ENCODE measurements at regions not wholly inside any gene's neighbourhood (a gene's known extent, or its start where the extent isn't known, plus 50 kb on each side); places are given as distances from the start of the nearest gene placed in this dataset.
"Not testable (repeated sequence)": the region's sequence is repeated elsewhere in the genome, so short reads cannot be mapped to it uniquely, and the experiment has no call there.

DNA sequence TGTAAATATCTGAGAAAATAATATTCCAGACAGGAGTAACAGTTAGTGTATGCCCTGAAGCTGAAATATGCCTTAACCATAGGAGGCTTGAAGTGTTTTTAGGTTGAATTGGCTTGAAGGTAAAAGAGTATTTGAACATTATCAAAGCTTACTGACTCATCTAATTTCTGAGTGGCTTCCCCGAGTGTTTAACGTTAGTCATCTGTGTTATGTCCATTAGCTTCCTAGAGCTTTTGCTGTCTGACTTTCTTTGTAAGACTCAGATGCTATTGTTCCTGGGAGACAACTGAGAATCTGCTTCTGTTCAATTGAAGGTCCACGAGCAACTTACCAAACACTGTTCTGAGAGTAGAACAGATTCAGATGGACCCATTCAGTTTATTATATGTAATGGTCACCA, 656.8 kb upstream of the NECTIN3 start:
- no peak for DNase-seq

GRCh38 chr3:110419096-110419495, 652.5 kb upstream of the NECTIN3 start:
- DNase-seq, result no peak

GRCh38 chr3:110419601-110420000, 652.0 kb upstream of the NECTIN3 start:
- DNase-seq, result no peak

- no peak for DNase-seq
Measured at GRCh38 chr3:110420158-110420641, 651.4 kb upstream of the NECTIN3 start.

- no peak for DNase-seq
Measured at GRCh38 chr3:110423276-110423675, 648.3 kb upstream of the NECTIN3 start.

DNA sequence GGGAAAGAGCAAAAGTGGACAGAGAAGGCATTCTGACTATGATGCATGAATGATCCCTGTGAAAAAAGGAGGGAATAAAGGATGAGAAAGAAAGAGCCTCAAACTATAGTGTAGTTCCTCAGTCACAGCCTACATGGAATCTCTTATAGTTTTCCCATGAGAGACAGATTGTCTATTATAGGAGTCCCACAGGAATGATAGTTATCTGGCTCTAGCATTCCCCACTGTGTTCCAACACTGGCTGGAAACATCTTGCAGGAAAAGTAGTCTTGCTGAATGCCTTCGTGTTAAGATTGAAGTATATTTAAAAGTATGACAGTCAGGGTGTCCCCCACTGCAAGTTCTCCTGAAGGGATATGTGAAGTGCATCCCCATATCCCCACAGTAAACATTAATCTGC, 641.5 kb upstream of the NECTIN3 start:
- no peak for DNase-seq

GRCh38 chr3:110436209-110436608, 635.4 kb upstream of the NECTIN3 start:
- no peak for DNase-seq

DNA sequence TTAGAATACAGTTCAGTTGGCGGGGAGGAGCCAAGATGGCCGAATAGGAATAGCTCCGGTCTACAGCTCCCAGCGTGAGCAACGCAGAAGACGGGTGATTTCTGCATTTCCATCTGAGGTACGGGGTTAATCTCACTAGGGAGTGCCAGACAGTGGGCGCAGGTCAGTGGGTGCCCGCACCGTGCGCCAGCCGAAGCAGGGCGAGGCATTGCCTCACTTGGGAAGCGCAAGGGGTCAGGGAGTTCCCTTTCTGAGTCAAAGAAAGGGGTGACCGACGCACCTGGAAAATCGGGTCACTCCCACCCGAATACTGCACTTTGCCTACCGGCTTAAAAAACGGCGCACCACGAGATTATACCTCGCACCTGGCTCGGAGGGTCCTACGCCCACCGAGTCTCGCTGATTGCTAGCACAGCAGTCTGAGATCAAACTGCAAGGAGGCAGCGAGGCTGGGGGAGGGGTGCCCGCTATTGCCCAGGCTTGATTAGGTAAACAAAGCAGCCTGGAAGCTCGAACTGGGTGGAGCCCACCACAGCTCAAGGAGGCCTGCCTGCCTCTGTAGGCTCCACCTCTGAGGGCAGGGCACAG, 631.5 kb upstream of the NECTIN3 start:
- not testable (repeated sequence) for DNase-seq

- no peak for DNase-seq
Measured at GRCh38 chr3:110454066-110454465, 617.5 kb upstream of the NECTIN3 start.

GRCh38 chr3:110456001-110456400, 615.6 kb upstream of the NECTIN3 start:
- DNase-seq, result no peak

DNA sequence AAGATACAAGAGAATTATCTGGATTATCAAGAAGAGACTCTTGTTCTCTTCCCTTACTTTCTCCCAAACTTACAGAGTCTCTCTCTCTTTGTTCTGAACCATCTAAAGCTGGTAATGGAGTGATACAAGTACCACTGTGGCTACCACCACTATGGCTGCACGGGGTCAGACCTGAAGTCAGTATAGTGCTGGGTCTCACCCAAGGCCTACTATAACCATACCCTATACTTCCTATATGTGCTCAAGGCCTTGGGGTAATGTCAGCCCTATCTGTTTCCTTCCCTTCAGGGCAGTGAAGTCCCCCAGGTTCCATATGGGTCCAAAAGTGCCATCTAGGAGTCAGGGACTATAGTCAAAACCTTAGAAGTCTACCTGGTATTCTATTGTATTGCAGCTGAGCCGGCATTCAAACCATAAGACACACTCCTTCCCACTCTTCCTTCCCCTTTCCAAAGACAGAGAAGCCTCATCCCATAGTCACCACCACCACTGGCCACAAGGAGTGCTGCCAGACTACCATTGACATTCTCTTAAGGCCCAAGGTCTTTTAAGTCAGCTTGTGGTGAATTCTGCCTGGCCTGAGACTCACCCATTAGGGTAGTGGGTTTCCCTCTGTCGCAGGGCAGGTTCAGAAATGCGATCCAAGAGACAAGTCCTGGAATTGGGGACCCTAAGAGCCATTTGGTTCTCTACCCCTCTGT, 615.0 kb upstream of the NECTIN3 start:
- DNase-seq, result no peak

DNA sequence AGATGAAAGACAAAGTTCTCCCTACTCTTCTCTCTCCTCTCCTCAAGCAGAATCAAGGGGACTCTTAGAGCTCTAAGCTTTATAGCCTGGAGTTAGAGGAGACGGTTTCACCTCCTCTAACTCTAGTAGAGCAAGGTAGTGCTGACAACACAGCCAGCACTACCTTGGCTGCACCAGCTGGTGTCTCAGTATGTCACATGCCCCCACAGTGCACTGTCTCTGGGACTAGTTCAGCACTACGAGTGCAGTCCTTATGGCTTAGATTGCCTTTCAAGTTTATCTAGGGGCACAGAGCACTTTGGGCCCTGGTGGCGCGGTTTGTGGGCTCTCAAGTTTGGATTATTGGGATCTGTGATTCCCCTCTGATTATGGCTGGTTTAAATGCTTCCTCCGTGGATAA, 614.1 kb upstream of the NECTIN3 start:
- no peak for DNase-seq

DNA sequence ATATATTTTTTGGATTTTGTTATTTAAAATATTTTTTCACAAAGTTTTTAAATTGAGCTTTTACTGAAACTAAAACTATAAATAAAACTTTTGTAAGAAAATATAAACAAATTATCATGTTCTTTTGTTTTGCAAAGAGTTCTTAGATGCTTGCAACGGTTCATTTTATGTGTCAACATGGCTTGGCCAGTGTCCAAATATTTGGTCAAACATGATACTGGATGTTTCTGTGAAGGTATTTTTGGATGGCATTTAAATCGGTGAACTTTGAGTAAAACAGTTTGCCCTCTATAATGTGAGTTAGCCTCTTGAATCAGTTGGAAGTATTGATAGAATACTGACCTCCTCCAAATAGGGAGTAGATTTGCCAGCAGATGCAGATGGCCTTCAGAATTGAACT, 612.6 kb upstream of the NECTIN3 start:
- no peak for DNase-seq

DNA sequence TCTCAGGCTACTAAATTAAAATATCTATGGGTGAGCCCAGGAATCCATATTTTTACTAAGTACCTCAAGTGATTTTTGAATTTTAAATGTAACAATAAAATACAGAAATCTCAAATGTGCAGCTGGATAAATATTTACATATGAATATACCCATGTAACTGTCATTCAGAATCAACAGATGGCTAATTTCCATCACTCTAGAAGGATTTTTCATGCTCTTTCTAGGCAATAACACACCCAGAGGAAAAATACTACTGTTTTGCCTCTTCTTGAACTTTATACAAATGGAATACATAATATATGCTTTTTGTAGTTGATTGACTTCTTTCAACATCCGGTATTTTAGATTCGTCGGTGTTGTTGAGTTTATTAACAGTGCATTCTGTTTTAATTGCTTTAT, 601.3 kb upstream of the NECTIN3 start:
- DNase-seq, result no peak

DNA sequence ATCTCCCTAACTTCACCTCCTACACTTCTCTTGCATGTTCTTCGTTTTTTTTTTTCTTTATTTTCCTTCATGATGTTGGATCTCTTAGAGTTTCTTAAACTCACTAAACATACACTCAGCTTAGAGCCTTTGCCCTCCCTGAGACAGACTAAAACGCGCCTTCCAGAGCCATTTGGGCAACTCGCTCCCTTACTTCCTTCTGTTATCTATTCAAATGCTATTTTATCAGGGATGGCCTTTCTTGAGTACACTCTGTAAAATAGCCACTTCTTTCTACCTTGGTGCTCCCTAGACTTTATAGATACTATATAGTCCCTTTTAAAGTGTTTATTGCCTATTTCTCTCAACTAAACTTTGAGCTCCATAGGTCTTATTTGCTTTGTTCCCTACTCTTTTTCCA, 598.2 kb upstream of the NECTIN3 start:
- DNase-seq, result no peak

GRCh38 chr3:110474397-110474796, 597.2 kb upstream of the NECTIN3 start:
- no peak for DNase-seq

- DNase-seq, result no peak
Measured at GRCh38 chr3:110478377-110479054, 593.1 kb upstream of the NECTIN3 start.

- no peak for DNase-seq
Measured at GRCh38 chr3:110479731-110480130, 591.9 kb upstream of the NECTIN3 start.

- DNase-seq, result no peak
Measured at GRCh38 chr3:110485389-110485788, 586.2 kb upstream of the NECTIN3 start.

DNA sequence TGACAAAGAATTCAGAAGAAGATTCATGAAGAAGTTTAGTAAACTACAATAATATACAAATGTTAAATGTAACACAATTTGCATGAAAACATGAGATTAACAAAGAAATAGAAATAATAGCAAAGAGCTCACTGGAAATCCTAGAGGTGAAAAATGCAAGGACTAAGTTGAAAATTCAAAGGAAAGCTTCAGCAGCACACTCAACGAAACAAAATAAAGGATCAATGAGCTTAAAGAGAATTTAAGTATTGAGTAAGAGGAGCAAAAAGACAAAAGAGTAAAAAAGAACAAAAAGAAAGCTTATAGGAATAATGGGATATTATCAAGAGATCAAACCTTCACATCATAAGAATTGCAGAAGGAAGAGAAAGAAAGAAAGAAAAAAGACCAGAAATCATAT, 583.8 kb upstream of the NECTIN3 start:
- no peak for DNase-seq

DNA sequence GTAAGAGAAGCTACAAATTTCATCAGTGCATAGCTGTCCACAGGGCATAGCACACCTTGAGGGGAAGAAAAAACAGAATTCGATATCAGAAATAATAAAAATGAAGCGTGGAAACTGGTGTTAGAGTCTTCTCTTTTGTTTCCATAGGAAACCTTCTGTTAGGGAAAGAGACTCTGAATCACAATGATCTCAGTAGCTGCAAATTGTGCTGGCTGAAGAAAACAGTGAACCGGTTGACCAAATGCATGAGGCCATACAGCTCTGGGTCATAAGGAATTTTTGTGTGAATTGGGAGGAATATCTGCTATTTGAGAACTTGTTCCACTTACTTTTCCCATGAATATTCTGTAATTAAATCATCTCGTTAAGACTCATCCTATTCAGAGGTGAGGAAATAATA, 580.2 kb upstream of the NECTIN3 start:
- DNase-seq, result no peak

GRCh38 chr3:110492876-110493275, 578.7 kb upstream of the NECTIN3 start:
- no peak for DNase-seq

DNA sequence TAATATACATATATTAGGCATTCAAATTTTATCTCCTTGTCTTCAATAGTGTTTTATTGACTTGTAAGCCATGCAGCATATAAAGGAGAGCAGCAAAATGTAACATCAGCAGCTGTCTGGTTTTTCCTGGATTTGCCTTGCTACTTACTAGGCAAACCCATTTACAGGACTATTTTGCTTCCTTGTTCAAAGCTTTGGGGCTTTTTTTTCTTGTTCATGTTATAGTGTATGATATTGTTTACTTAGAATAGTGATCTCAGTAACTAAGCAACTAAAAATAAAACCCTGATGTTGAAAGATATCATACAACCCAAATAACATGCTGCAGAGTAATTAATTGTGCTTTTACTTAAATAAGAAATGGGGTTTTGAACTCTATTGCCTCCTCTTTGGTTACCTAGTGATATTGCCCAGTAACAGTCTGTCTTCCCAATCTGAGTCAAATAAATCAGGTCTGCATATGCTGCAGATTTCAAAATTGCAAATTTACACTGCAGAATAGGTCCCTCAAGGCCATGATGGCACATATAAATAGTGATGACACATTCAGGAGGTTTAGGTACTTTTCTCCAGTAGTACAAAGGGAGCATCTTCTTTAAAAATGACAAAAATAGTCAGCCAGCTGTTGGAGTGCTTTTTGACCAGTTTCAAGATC, 578.1 kb upstream of the NECTIN3 start:
- no peak for DNase-seq

DNA sequence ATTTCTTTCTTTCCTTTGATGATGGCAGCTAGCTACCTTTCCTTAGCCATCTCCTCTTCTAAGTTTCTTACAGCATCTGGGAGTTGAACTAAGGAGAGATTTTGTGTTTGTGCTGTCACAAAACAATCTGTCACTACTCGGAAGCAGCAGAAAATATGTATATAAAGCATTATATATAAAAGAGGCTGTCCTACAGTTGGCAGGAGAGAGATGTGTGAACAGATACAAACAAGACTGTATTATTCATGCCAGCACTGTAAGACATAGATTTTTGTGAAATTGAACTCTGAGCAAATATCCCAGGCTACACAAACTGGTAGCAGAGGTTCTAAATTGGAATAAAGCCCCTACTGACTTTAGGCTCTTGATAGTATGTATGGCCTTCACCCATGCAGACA, 577.5 kb upstream of the NECTIN3 start:
- DNase-seq, result no peak
